Upper lobe of right lung (tissue), 1 donor: ENCODE measurements at regions not wholly inside any gene's neighbourhood (a gene's known extent, or its start where the extent isn't known, plus 50 kb on each side); places are given as distances from the start of the nearest gene placed in this dataset.

ENCODE experiments used
- ATAC-seq: fragments of 200-7000 bp; cut with Tn5 transposase; one replicate; pipeline ENCODE4 v1.9.1; 2020; ENCODE audit warnings: mild to moderate bottlenecking, moderate library complexity
- DNase-seq: peaks from one replicate; pipeline ENCODE4 v3.0.0-alpha.2; 2020
- H3K27ac ChIP-seq: fragments of 200-600 bp; one replicate; pipeline ENCODE4 v1.8.0; 2022
- H3K27me3 ChIP-seq: fragments of 200-600 bp; one replicate; pipeline ENCODE4 v1.8.0; 2022; ENCODE audit warnings: mild to moderate bottlenecking
- H3K36me3 ChIP-seq: fragments of 200-600 bp; one replicate; pipeline ENCODE4 v1.8.0; 2022
- H3K4me1 ChIP-seq: fragments of 200-600 bp; one replicate; pipeline ENCODE4 v1.8.0; 2022
- H3K4me3 ChIP-seq: fragments of 200-600 bp; one replicate; pipeline ENCODE4 v1.8.0; 2022; ENCODE audit warnings: mild to moderate bottlenecking
- H3K9me3 ChIP-seq: fragments of 200-600 bp; one replicate; pipeline ENCODE4 v1.8.0; 2022
- CTCF ChIP-seq: fragments of 200-600 bp; IDR thresholded peaks from one replicate; pipeline ENCODE4 v1.8.0; 2022; ENCODE audit warnings: antibody characterized with exemption
- intact Hi-C: fragments of 100-400 bp; cut with DNase I; formaldehyde crosslinking; loops from one replicate; pipeline ENCODE4 v1.11.0; 2022
- donor health status: DM: no; HTN: yes; CAD: no; lungs with severe emphysema.

GRCh38 chr20:50266293-50267040 lies 75.8 kb downstream of the CEBPB start:
- intact Hi-C loops: no loop called here
- peaks cover 29% of the 10 kb centered on the region for H3K4me1 ChIP-seq
- no peaks in the 10 kb centered on the region for H3K27me3 ChIP-seq
- H3K27ac ChIP-seq: peak overlapping the region; percentile 75
- DNase-seq (no peak), ATAC-seq (no peak)
- H3K4me3 ChIP-seq: no peak overlapping the region
- H3K36me3 ChIP-seq: no peaks in the 10 kb centered on the region
- no peak for TF ChIP-seq CTCF
- no peaks in the 10 kb centered on the region for H3K9me3 ChIP-seq

- H3K36me3 ChIP-seq: no peaks in the 10 kb centered on the region
- ATAC-seq (peak; percentile 67), DNase-seq (peak; percentile 90)
- no peaks in the 10 kb centered on the region for H3K9me3 ChIP-seq
- peaks cover 31% of the 10 kb centered on the region for H3K4me1 ChIP-seq
- H3K4me3 ChIP-seq: peak overlapping the region; percentile 14
- intact Hi-C loops: no loop called here
- TF ChIP-seq CTCF: no peak
- H3K27me3 ChIP-seq: no peaks in the 10 kb centered on the region
- peak overlapping the region; percentile 75 for H3K27ac ChIP-seq
Observed at GRCh38 chr20:50267041-50267865, 76.6 kb downstream of the CEBPB start.

GRCh38 chr20:50267866-50268219 lies 77.2 kb downstream of the CEBPB start:
- Histone ChIP-seq H3K36me3 (no peaks in the 10 kb centered on the region), H3K27me3 (no peaks in the 10 kb centered on the region), H3K27ac (peak overlapping the region; percentile 75), H3K4me3 (peak overlapping the region; percentile 14), H3K4me1 (peaks cover 31% of the 10 kb centered on the region), H3K9me3 (no peaks in the 10 kb centered on the region)
- no peak for TF ChIP-seq CTCF
- no peak for DNase-seq
- intact Hi-C loops: no loop called here
- no peak for ATAC-seq

GRCh38 chr20:50269091-50270033 lies 78.7 kb downstream of the CEBPB start:
- ATAC-seq (peak; percentile 5), DNase-seq (no peak)
- intact Hi-C loops: loop anchor here (10.0 kb wide), 1 partner anchor 105 kb away; no protein-coding TSS in a partner anchor
- Histone ChIP-seq H3K27me3 (no peaks in the 10 kb centered on the region), H3K4me1 (peaks cover 44% of the 10 kb centered on the region), H3K36me3 (no peaks in the 10 kb centered on the region), H3K27ac (peak overlapping the region; percentile 42), H3K9me3 (no peaks in the 10 kb centered on the region), H3K4me3 (peak overlapping the region; percentile 21)
- TF ChIP-seq CTCF: no peak

GRCh38 chr20:50270034-50270395 lies 79.4 kb downstream of the CEBPB start:
- H3K9me3 ChIP-seq: no peaks in the 10 kb centered on the region
- no peak for TF ChIP-seq CTCF
- H3K4me3 ChIP-seq: no peak overlapping the region
- no peak overlapping the region for H3K27ac ChIP-seq
- H3K27me3 ChIP-seq: no peaks in the 10 kb centered on the region
- intact Hi-C loops: loop anchor here (10.0 kb wide), 1 partner anchor 105 kb away; no protein-coding TSS in a partner anchor
- H3K4me1 ChIP-seq: peaks cover 44% of the 10 kb centered on the region
- no peak for ATAC-seq
- DNase-seq: no peak
- H3K36me3 ChIP-seq: no peaks in the 10 kb centered on the region
